H1 (cell line): ENCODE measurements at regions not wholly inside any gene's neighbourhood (a gene's known extent, or its start where the extent isn't known, plus 50 kb on each side); places are given as distances from the start of the nearest gene placed in this dataset.

Experiments used
- CTCF ChIA-PET: fragments of 300-600 bp; sonication (Branson Sonifier 250); formaldehyde crosslinking; loops from one replicate; lab custom pipeline; 2021; ENCODE audit not compliant: partially characterized antibody; lab: Charles Lee
- POLR2A ChIA-PET: fragments of 300-600 bp; sonication (Branson Sonifier 250); formaldehyde crosslinking; loops from one replicate; lab custom pipeline; 2021; ENCODE audit warnings: inconsistent platforms; ENCODE audit not compliant: partially characterized antibody; lab: Charles Lee
- DNase-seq, 2 experiments: peaks; one replicate each; pipeline versions ENCODE4 v3.0.0 to v3.0.0-alpha.2; 2010 to 2022; ENCODE audit warnings: low spot score in 2 of 2, low read depth in 1 of 2, mixed read lengths in 1 of 2
- FAIRE-seq: peaks from 2 replicates; lab custom pipeline; 2011; peaks lifted over from hg19 to GRCh38; lab: Jason Lieb, UNC
- H2AFZ ChIP-seq: 2 replicates; pipeline ENCODE4 v1.8.1; 2012; ENCODE audit warnings: low read length, inconsistent platforms
- H2AK5ac ChIP-seq: 2 replicates; pipeline ENCODE4 v1.6.1; 2013; ENCODE audit warnings: low read depth, low read length
- H2BK120ac ChIP-seq: replicated peaks from 2 replicates; pipeline ENCODE3; 2013; ENCODE audit warnings: low read depth, low read length, inconsistent platforms
- H2BK12ac ChIP-seq: 2 replicates; pipeline ENCODE4 v1.6.1; 2013; ENCODE audit warnings: low read depth, low read length
- H2BK15ac ChIP-seq: 2 replicates; pipeline ENCODE4 v1.6.1; 2013; ENCODE audit warnings: low read length
- H2BK20ac ChIP-seq: 2 replicates; pipeline ENCODE4 v1.6.1; 2013; ENCODE audit warnings: low read length
- H2BK5ac ChIP-seq: 2 replicates; pipeline ENCODE4 v1.6.1; 2013; ENCODE audit warnings: low read depth, low read length
- H3K14ac ChIP-seq: 2 replicates; pipeline ENCODE4 v1.6.1; 2013; ENCODE audit warnings: inconsistent platforms; ENCODE audit not compliant: insufficient read length
- H3K18ac ChIP-seq: 2 replicates; pipeline ENCODE4 v1.6.1; 2013; ENCODE audit warnings: low read length; ENCODE audit errors: extremely low read depth
- H3K23ac ChIP-seq: 2 replicates; pipeline ENCODE4 v1.6.1; 2013; ENCODE audit warnings: inconsistent platforms; ENCODE audit not compliant: insufficient read length
- H3K23me2 ChIP-seq: 2 replicates; pipeline ENCODE4 v1.6.1; 2013; ENCODE audit warnings: low read depth, low read length
- H3K27ac ChIP-seq: 2 replicates; pipeline ENCODE4 v1.6.1; 2011; ENCODE audit warnings: low read depth, low read length, inconsistent platforms
- H3K27me3 ChIP-seq, 4 experiments: replicated peaks in 1 of 4; 1 replicate in 1 of 4; 2 replicates in 3 of 4; pipeline versions ENCODE4 v1.6.1 to v1.8.1; 2011 to 2013; ENCODE audit warnings: low read length in 3 of 4, mild to moderate bottlenecking in 3 of 4, inconsistent platforms in 2 of 4, mixed read lengths in 2 of 4, moderate library complexity in 1 of 4; ENCODE audit not compliant: control insufficient read depth in 3 of 4, insufficient read depth in 3 of 4; ENCODE audit errors: extremely low read depth in 1 of 4
- H3K36me3 ChIP-seq, 4 experiments: 2 replicates each; pipeline versions ENCODE4 v1.6.1 to v1.8.1; 2011 to 2013; ENCODE audit warnings: mild to moderate bottlenecking in 4 of 4, low read length in 3 of 4, moderate library complexity in 2 of 4, control low read depth in 1 of 4, inconsistent platforms in 1 of 4; ENCODE audit not compliant: insufficient read depth in 4 of 4, control insufficient read depth in 2 of 4
- H3K4ac ChIP-seq: replicated peaks from 2 replicates; pipeline ENCODE3; 2013; ENCODE audit warnings: low read length, low read depth, mixed read lengths, inconsistent platforms; ENCODE audit not compliant: insufficient read length
- H3K4me1 ChIP-seq, 4 experiments: replicated peaks in 1 of 4; 1 replicate in 1 of 4; 2 replicates in 3 of 4; pipeline versions ENCODE4 v1.6.1 to v1.8.1; 2011 to 2013; ENCODE audit warnings: low read length in 3 of 4, inconsistent platforms in 2 of 4, mixed read lengths in 1 of 4; ENCODE audit not compliant: insufficient read depth in 4 of 4, control insufficient read depth in 3 of 4
- H3K4me2 ChIP-seq, 2 experiments: 2 replicates each; pipeline versions ENCODE4 v1.6.1 to v1.8.1; 2011 to 2013; ENCODE audit warnings: low read depth in 2 of 2, low read length in 2 of 2, control low read depth in 1 of 2, inconsistent platforms in 1 of 2, mild to moderate bottlenecking in 1 of 2; ENCODE audit not compliant: insufficient read depth in 1 of 2
- H3K4me3 ChIP-seq, 4 experiments: fragments of 200-600, 300-600 bp in 1 of 4; sonication (generic), shearing (Covaris generic), sonication (Bioruptor Twin) in 1 of 4; 2 replicates each; pipeline versions ENCODE4 v1.5.1 to v1.8.1; 2011 to 2016; ENCODE audit warnings: low read length in 4 of 4, low read depth in 3 of 4, control low read depth in 2 of 4, inconsistent platforms in 2 of 4, mild to moderate bottlenecking in 2 of 4, mixed read lengths in 1 of 4, moderate library complexity in 1 of 4; ENCODE audit not compliant: insufficient read depth in 2 of 4; ENCODE audit errors: extremely low read depth in 1 of 4
- H3K56ac ChIP-seq: replicated peaks from 2 replicates; pipeline ENCODE3; 2013; ENCODE audit warnings: low read depth, mild to moderate bottlenecking, mixed read lengths, low read length, inconsistent platforms; ENCODE audit not compliant: insufficient read length
- H3K79me1 ChIP-seq: 2 replicates; pipeline ENCODE4 v1.6.1; 2013; ENCODE audit warnings: low read depth, low read length, control low read depth
- H3K79me2 ChIP-seq, 2 experiments: 2 replicates each; pipeline versions ENCODE4 v1.6.1 to v1.8.1; 2012 to 2013; ENCODE audit warnings: low read length in 2 of 2, mild to moderate bottlenecking in 2 of 2, inconsistent platforms in 1 of 2; ENCODE audit not compliant: insufficient read depth in 2 of 2, control insufficient read depth in 1 of 2
- H3K9ac ChIP-seq, 4 experiments: replicated peaks in 1 of 4; 1 replicate in 1 of 4; 2 replicates in 3 of 4; pipeline versions ENCODE4 v1.6.1 to v1.8.1; 2011 to 2013; ENCODE audit warnings: low read depth in 3 of 4, low read length in 3 of 4, control low read depth in 2 of 4, mild to moderate bottlenecking in 2 of 4, moderate library complexity in 2 of 4, inconsistent platforms in 1 of 4; ENCODE audit errors: extremely low read depth in 1 of 4
- H3K9me3 ChIP-seq, 2 experiments: 2 replicates each; pipeline versions ENCODE4 v1.6.1 to v1.8.1; 2012 to 2013; ENCODE audit warnings: mild to moderate bottlenecking in 2 of 2, moderate library complexity in 2 of 2, control low read depth in 1 of 2, inconsistent platforms in 1 of 2, low read depth in 1 of 2, low read length in 1 of 2, mixed read lengths in 1 of 2; ENCODE audit not compliant: insufficient read depth in 2 of 2
- H4K20me1 ChIP-seq, 2 experiments: replicated peaks in 1 of 2; 2 replicates each; pipeline versions ENCODE3 to v1.8.1; 2011 to 2013; ENCODE audit warnings: inconsistent platforms in 2 of 2, low read length in 2 of 2, mild to moderate bottlenecking in 1 of 2; ENCODE audit not compliant: insufficient read depth in 2 of 2, control insufficient read depth in 1 of 2
- H4K5ac ChIP-seq: 2 replicates; pipeline ENCODE4 v1.6.1; 2013; ENCODE audit warnings: low read length, low read depth, mixed read lengths, inconsistent platforms; ENCODE audit not compliant: insufficient read length
- H4K8ac ChIP-seq: 2 replicates; pipeline ENCODE4 v1.8.0; 2013; ENCODE audit warnings: mild to moderate bottlenecking, moderate library complexity, low read length, inconsistent platforms; ENCODE audit not compliant: insufficient read depth; ENCODE audit errors: extremely low read depth
- H4K91ac ChIP-seq: replicated peaks from 2 replicates; pipeline ENCODE3; 2013; ENCODE audit warnings: low read length, mixed read lengths, inconsistent platforms; ENCODE audit not compliant: insufficient read length
- KDM5A ChIP-seq: fragments of 200-600 bp; IDR thresholded peaks from 2 replicates; pipeline ENCODE4 v1.7.1; 2012; ENCODE audit warnings: mild to moderate bottlenecking, low read length, inconsistent platforms, mixed read lengths
- POLR2A ChIP-seq, 2 experiments: IDR thresholded peaks; 1 replicate in 1 of 2; 2 replicates in 1 of 2; pipeline ENCODE4 v1.6.1; 2011; ENCODE audit warnings: low read depth in 2 of 2, low read length in 2 of 2, mild to moderate bottlenecking in 2 of 2; ENCODE audit errors: control extremely low read depth in 1 of 2
- WGBS, 2 experiments: shearing (Covaris generic) in 1 of 2; methylation state at CpG; one replicate each; pipeline versions ENCODE4 v1.1.6 to v1.1.7; 2013 to 2015; ENCODE audit warnings: low lambda C conversion rate in 2 of 2, mixed read lengths in 2 of 2, inconsistent platforms in 1 of 2, low coverage in 1 of 2, missing lambda C conversion rate in 1 of 2; ENCODE audit not compliant: insufficient replicate concordance in 2 of 2, insufficient coverage in 1 of 2, insufficient read length in 1 of 2; ENCODE audit errors: extremely low coverage in 1 of 2, missing lambda C conversion rate in 1 of 2; 5-methylcytosine and 5-hydroxymethylcytosine counted together

DNA sequence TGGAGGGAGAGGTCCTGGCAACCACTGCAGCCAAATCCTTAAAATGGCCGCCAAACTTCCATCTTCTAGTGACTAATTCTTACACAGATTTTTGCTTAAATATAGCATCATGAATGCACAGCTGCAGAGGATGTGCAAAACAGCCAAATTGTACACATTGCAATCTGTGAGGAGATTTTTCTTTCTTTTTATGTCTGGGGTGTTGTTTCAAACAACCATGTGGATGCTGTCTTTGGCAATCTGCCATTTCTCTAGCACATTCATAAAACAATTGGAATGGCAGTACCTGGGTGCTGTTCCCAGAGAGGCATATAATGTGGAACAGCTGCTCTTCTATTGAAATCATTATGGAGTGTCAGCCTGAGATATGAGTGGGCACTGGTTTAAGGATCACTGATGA is 1082.9 kb upstream of the SEMA6A start:
- no peak overlapping the region for H4K5ac ChIP-seq
- H4K20me1 ChIP-seq, result no peaks in the 10 kb centered on the region
- no peak overlapping the region for H2AFZ ChIP-seq
- no peaks in the 10 kb centered on the region for H3K79me1 ChIP-seq
- no peak overlapping the region for H2BK15ac ChIP-seq
- no peak overlapping the region for H2BK12ac ChIP-seq
- H3K4me1 ChIP-seq, result no peaks in the 10 kb centered on the region
- H3K79me2 ChIP-seq, result no peaks in the 10 kb centered on the region
- FAIRE-seq (no peak), DNase-seq (no peak)
- no peak overlapping the region for H4K91ac ChIP-seq
- CTCF ChIA-PET, result no interaction called here
- H3K9ac ChIP-seq, result no peak overlapping the region
- WGBS, 2 experiments, result 93% methylated on average over 1 of the region's 1 CpG; no CpG with 5 or more reads in 1 of the 2 experiments
- no peak overlapping the region for H2BK120ac ChIP-seq
- no peak overlapping the region for H2BK5ac ChIP-seq
- no peaks in the 10 kb centered on the region for H3K36me3 ChIP-seq
- H3K4me2 ChIP-seq, result no peak overlapping the region
- H2BK20ac ChIP-seq, result no peak overlapping the region
- H3K4ac ChIP-seq, result no peak overlapping the region
- H2AK5ac ChIP-seq, result no peak overlapping the region
- H3K27me3 ChIP-seq, result no peaks in the 10 kb centered on the region
- no peaks in the 10 kb centered on the region for H3K9me3 ChIP-seq
- no peak overlapping the region for H3K23ac ChIP-seq
- H3K18ac ChIP-seq, result no peak overlapping the region
- no peak for TF ChIP-seq POLR2A (IDR thresholded peaks at IDR 0.05; ENCODE audit: control extremely low read depth in 1 of 2, low read depth in 2 of 2, low read length in 2 of 2)
- TF ChIP-seq KDM5A, result no peak
- POLR2A ChIA-PET, result no interaction called here
- H3K14ac ChIP-seq, result no peak overlapping the region
- H3K23me2 ChIP-seq, result no peaks in the 10 kb centered on the region
- no peak overlapping the region for H3K4me3 ChIP-seq
- no peak overlapping the region for H3K27ac ChIP-seq
- no peak overlapping the region for H4K8ac ChIP-seq
- H3K56ac ChIP-seq, result no peak overlapping the region
